ENCODE measurements at regions not wholly inside any gene's neighbourhood (a gene's known extent, or its start where the extent isn't known, plus 50 kb on each side); places are given as distances from the start of the nearest gene placed in this dataset.

GRCh38 chr4:164617426-164617825, 136.5 kb upstream of the SMIM31 start:
- no peaks in the 10 kb centered on the region for H4K20me1 ChIP-seq (ENCODE audit: low read depth)
- Mint-ChIP-seq H3K27ac (no peak overlapping the region), H3K36me3 (no peaks in the 10 kb centered on the region), H3K4me1 (no peaks in the 10 kb centered on the region), H3K27me3 (ENCODE audit: insufficient read depth, low read depth) (peaks cover 2% of the 10 kb centered on the region), H3K9me3 (no peaks in the 10 kb centered on the region), H3K4me3 (no peak overlapping the region)
- no peaks in the 10 kb centered on the region for H3K9me3 ChIP-seq (ENCODE audit: low read depth)
- H3K9ac ChIP-seq, result no peak overlapping the region
- no peaks in the 10 kb centered on the region for H3K36me3 ChIP-seq
- H3K4me1 ChIP-seq, result peaks cover 15% of the 10 kb centered on the region
- H3K79me2 ChIP-seq (ENCODE audit: low read depth), result no peaks in the 10 kb centered on the region
- H3K27me3 ChIP-seq, result no peaks in the 10 kb centered on the region
- TF ChIP-seq EZH2phosphoT487 (IDR thresholded peaks at IDR 0.05) (no peak), CTCF (IDR thresholded peaks at IDR 0.05) (no peak), EZH2 (IDR thresholded peaks at IDR 0.05) (no peak)
- no peaks in the 10 kb centered on the region for H3F3A ChIP-seq (ENCODE audit: low read depth)
- H2AFZ ChIP-seq (replicated peaks), result no peak overlapping the region
- H3K27ac ChIP-seq, result no peak overlapping the region
- no peak overlapping the region for H3K4me2 ChIP-seq
- no peak for DNase-seq (ENCODE audit: low spot score)
- no peak overlapping the region for H3K4me3 ChIP-seq

- no peak overlapping the region for H2AFZ ChIP-seq (replicated peaks)
- no peak overlapping the region for H3K27ac Mint-ChIP-seq
- H3K4me1 ChIP-seq, result peaks cover 15% of the 10 kb centered on the region
- no peaks in the 10 kb centered on the region for H4K20me1 ChIP-seq (ENCODE audit: low read depth)
- DNase-seq (ENCODE audit: low spot score), result no peak
- H3K27ac ChIP-seq, result no peak overlapping the region
- H3K36me3 ChIP-seq, result no peaks in the 10 kb centered on the region
- no peak overlapping the region for H3K4me3 Mint-ChIP-seq
- no peak overlapping the region for H3K4me3 ChIP-seq
- no peaks in the 10 kb centered on the region for H3K4me1 Mint-ChIP-seq
- TF ChIP-seq EZH2phosphoT487 (IDR thresholded peaks at IDR 0.05) (no peak), EZH2 (IDR thresholded peaks at IDR 0.05) (no peak), CTCF (IDR thresholded peaks at IDR 0.05) (no peak)
- H3K4me2 ChIP-seq, result no peak overlapping the region
- H3K27me3 Mint-ChIP-seq (ENCODE audit: insufficient read depth, low read depth), result peaks cover 2% of the 10 kb centered on the region
- no peak overlapping the region for H3K9ac ChIP-seq
- H3F3A ChIP-seq (ENCODE audit: low read depth), result no peaks in the 10 kb centered on the region
- H3K9me3 ChIP-seq (ENCODE audit: low read depth), result no peaks in the 10 kb centered on the region
- no peaks in the 10 kb centered on the region for H3K36me3 Mint-ChIP-seq
- no peaks in the 10 kb centered on the region for H3K9me3 Mint-ChIP-seq
- H3K27me3 ChIP-seq, result no peaks in the 10 kb centered on the region
- H3K79me2 ChIP-seq (ENCODE audit: low read depth), result no peaks in the 10 kb centered on the region
Observed at GRCh38 chr4:164617911-164618310, 136.0 kb upstream of the SMIM31 start.

- Histone ChIP-seq H4K20me1 (ENCODE audit: low read depth) (no peaks in the 10 kb centered on the region), H3K27me3 (no peaks in the 10 kb centered on the region), H3K4me2 (no peak overlapping the region), H3K9me3 (ENCODE audit: low read depth) (no peaks in the 10 kb centered on the region), H3K36me3 (no peaks in the 10 kb centered on the region), H3K4me1 (peaks cover 5% of the 10 kb centered on the region), H3K79me2 (ENCODE audit: low read depth) (no peaks in the 10 kb centered on the region), H3K4me3 (no peak overlapping the region), H3K27ac (no peak overlapping the region), H2AFZ (replicated peaks) (no peak overlapping the region), H3F3A (ENCODE audit: low read depth) (no peaks in the 10 kb centered on the region), H3K9ac (no peak overlapping the region)
- Mint-ChIP-seq H3K36me3 (no peaks in the 10 kb centered on the region), H3K27ac (no peak overlapping the region), H3K4me1 (no peaks in the 10 kb centered on the region), H3K4me3 (no peak overlapping the region), H3K27me3 (ENCODE audit: insufficient read depth, low read depth) (no peaks in the 10 kb centered on the region), H3K9me3 (peaks cover 2% of the 10 kb centered on the region)
- no peak for DNase-seq (ENCODE audit: low spot score)
- TF ChIP-seq EZH2phosphoT487 (IDR thresholded peaks at IDR 0.05) (no peak), CTCF (IDR thresholded peaks at IDR 0.05) (no peak), EZH2 (IDR thresholded peaks at IDR 0.05) (no peak)
Observed at GRCh38 chr4:164621886-164622521, 131.9 kb upstream of the SMIM31 start.
